Stimulated activated CD8-positive, alpha-beta memory T cell treated with anti-CD3 and anti-CD28 coated beads, Interleukin-4, amount 100 ng/mL, for 1 hour (primary cell): ENCODE measurements at regions not wholly inside any gene's neighbourhood (a gene's known extent, or its start where the extent isn't known, plus 50 kb on each side); places are given as distances from the start of the nearest gene placed in this dataset.
"Not testable (repeated sequence)": the region's sequence is repeated elsewhere in the genome, so short reads cannot be mapped to it uniquely, and the experiment has no call there.

ENCODE experiments used
- DNase-seq, 2 donors: peaks; one replicate each; pipeline ENCODE4 v3.0.0-alpha.2; 2020; ENCODE audit warnings: low read depth in 2 of 2, low spot score in 1 of 2

- DNase-seq, result no peak
Measured at GRCh38 chr2:194486326-194486725, 1170.7 kb upstream of the SLC39A10 start.

GRCh38 chr2:194483041-194483440 is 1174.0 kb upstream of the SLC39A10 start:
- no peak for DNase-seq

- no peak for DNase-seq
Measured at GRCh38 chr2:194465641-194466040, 1191.4 kb upstream of the SLC39A10 start.

GRCh38 chr2:194464964-194465638 is 1191.9 kb upstream of the SLC39A10 start:
- no peak for DNase-seq

GRCh38 chr2:194462883-194463282 is 1194.1 kb upstream of the SLC39A10 start:
- DNase-seq, result not testable (repeated sequence)

- DNase-seq, result no peak
Measured at GRCh38 chr2:194455358-194455757, 1201.7 kb upstream of the SLC39A10 start.

- no peak for DNase-seq
Measured at GRCh38 chr2:194452504-194452903, 1204.5 kb upstream of the SLC39A10 start.

GRCh38 chr2:194445226-194445625 is 1211.8 kb upstream of the SLC39A10 start:
- DNase-seq, result no peak

- DNase-seq, result no peak
Measured at GRCh38 chr2:194443926-194444325, 1213.1 kb upstream of the SLC39A10 start.

GRCh38 chr2:194424683-194425209 is 1232.3 kb upstream of the SLC39A10 start:
- no peak for DNase-seq

- no peak for DNase-seq
Measured at GRCh38 chr2:194411221-194411620, 1245.8 kb upstream of the SLC39A10 start.

GRCh38 chr2:194395818-194396217 is 1261.2 kb upstream of the SLC39A10 start:
- no peak for DNase-seq

GRCh38 chr2:194385376-194385775 is 1271.7 kb upstream of the SLC39A10 start:
- DNase-seq, result no peak

GRCh38 chr2:194383401-194383800 is 1273.6 kb upstream of the SLC39A10 start:
- DNase-seq, result no peak

- DNase-seq, result no peak
Measured at GRCh38 chr2:194382221-194382620, 1274.8 kb upstream of the SLC39A10 start.

GRCh38 chr2:194380011-194380410 is 1277.0 kb upstream of the SLC39A10 start:
- no peak for DNase-seq

GRCh38 chr2:194367390-194367789 is 1289.6 kb upstream of the SLC39A10 start:
- not testable (repeated sequence) for DNase-seq

GRCh38 chr2:194363878-194364277 is 1293.1 kb upstream of the SLC39A10 start:
- DNase-seq, result no peak

GRCh38 chr2:194363295-194363694 is 1293.7 kb upstream of the SLC39A10 start:
- no peak for DNase-seq

GRCh38 chr2:194352505-194352904 is 1304.5 kb upstream of the SLC39A10 start:
- no peak for DNase-seq

GRCh38 chr2:194346193-194346592 is 1310.8 kb upstream of the SLC39A10 start:
- no peak for DNase-seq

- no peak for DNase-seq
Measured at GRCh38 chr2:194345347-194345746, 1311.7 kb upstream of the SLC39A10 start.

GRCh38 chr2:194343167-194343566 is 1313.9 kb upstream of the SLC39A10 start:
- DNase-seq, result no peak
